ENCODE measurements at regions not wholly inside any gene's neighbourhood (a gene's known extent, or its start where the extent isn't known, plus 50 kb on each side); places are given as distances from the start of the nearest gene placed in this dataset.
"Not testable (repeated sequence)": the region's sequence is repeated elsewhere in the genome, so short reads cannot be mapped to it uniquely, and the experiment has no call there.

GRCh38 chr12:62192903-62193250, 67.3 kb upstream of the USP15 start:
- DNase-seq (ENCODE audit: low read depth) = no peak

GRCh38 chr12:62194031-62194430, 66.2 kb upstream of the USP15 start:
- DNase-seq (ENCODE audit: low read depth) = no peak

- DNase-seq (ENCODE audit: low read depth) = no peak
Measured at GRCh38 chr12:62194616-62195015, 65.6 kb upstream of the USP15 start.

GRCh38 chr12:62196146-62196545, 64.1 kb upstream of the USP15 start:
- DNase-seq (ENCODE audit: low read depth) = no peak

GRCh38 chr12:62202861-62203260, 57.3 kb upstream of the USP15 start:
- DNase-seq (ENCODE audit: low read depth) = not testable (repeated sequence)

GRCh38 chr12:62205346-62205745, 54.9 kb upstream of the USP15 start:
- no peak for DNase-seq (ENCODE audit: low read depth)

GRCh38 chr12:62207248-62207647, 53.0 kb upstream of the USP15 start:
- DNase-seq (ENCODE audit: low read depth) = no peak
